PC-3 (cell line): ENCODE measurements at regions not wholly inside any gene's neighbourhood (a gene's known extent, or its start where the extent isn't known, plus 50 kb on each side); places are given as distances from the start of the nearest gene placed in this dataset.

Experiments used
- CTCF ChIP-seq: fragments of 300-600 bp; sonication (generic); conservative IDR thresholded peaks from 2 replicates; pipeline ENCODE4 v1.5.1; 2017; ENCODE audit warnings: antibody characterized with exemption, low read depth, mild to moderate bottlenecking, low read length
- EZH2 ChIP-seq: fragments of 300-600 bp; sonication (generic); IDR thresholded peaks from one replicate; pipeline ENCODE4 v1.6.1; 2017; ENCODE audit warnings: antibody characterized with exemption, mild to moderate bottlenecking, low read length; ENCODE audit not compliant: unreplicated experiment
- EZH2phosphoT487 ChIP-seq: fragments of 300-600 bp; sonication (generic); IDR thresholded peaks from 2 replicates; pipeline ENCODE4 v1.6.1; 2018; ENCODE audit warnings: mild to moderate bottlenecking, antibody characterized with exemption, low read length, borderline replicate concordance

DNA sequence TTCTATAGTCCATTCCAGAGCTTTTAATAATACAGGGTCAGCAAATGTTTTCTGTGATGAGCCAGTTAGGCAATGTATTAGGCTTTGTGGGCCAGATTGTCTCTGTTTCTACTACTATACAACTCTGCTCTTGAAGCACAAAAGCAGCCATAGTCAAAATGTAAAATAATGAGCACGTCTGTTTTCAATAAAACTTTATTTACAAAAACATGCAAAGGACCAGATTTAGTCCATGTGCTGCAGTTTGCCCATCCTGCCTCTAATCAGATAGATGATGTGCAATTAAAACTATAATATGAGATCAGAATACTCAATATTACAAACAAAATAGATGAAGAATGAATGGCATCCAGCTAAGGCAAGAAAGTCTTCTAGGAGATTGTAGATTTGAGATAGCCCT lies 127.8 kb upstream of the FRMPD4 start:
- TF ChIP-seq CTCF (no peak), EZH2phosphoT487 (no peak), EZH2 (no peak)
